B cell (primary cell): ENCODE measurements at regions not wholly inside any gene's neighbourhood (a gene's known extent, or its start where the extent isn't known, plus 50 kb on each side); places are given as distances from the start of the nearest gene placed in this dataset.

Experiments
- CTCF ChIP-seq: fragments of 200-600 bp; IDR thresholded peaks from one replicate; pipeline ENCODE4 v1.8.0; 2022; ENCODE audit warnings: antibody characterized with exemption, mild to moderate bottlenecking
- EZH2 ChIP-seq: IDR thresholded peaks from 2 replicates; pipeline ENCODE4 v1.6.1; 2012; ENCODE audit warnings: borderline replicate concordance, low read depth, mild to moderate bottlenecking, moderate library complexity, low read length; ENCODE audit not compliant: insufficient read depth, poor library complexity, severe bottlenecking

GRCh38 chr20:40472905-40473304 lies 216.1 kb downstream of the MAFB start:
- TF ChIP-seq CTCF = no peak
- no peak for TF ChIP-seq EZH2
